HG02763 (cell line): ENCODE measurements at regions not wholly inside any gene's neighbourhood (a gene's known extent, or its start where the extent isn't known, plus 50 kb on each side); places are given as distances from the start of the nearest gene placed in this dataset.

ENCODE experiments used
- ATAC-seq: cut with Tn5 transposase; IDR thresholded peaks from one replicate; pipeline ENCODE4 v1.9.1; 2021; ENCODE audit warnings: mild to moderate bottlenecking, moderate library complexity; ENCODE audit not compliant: unreplicated experiment

DNA sequence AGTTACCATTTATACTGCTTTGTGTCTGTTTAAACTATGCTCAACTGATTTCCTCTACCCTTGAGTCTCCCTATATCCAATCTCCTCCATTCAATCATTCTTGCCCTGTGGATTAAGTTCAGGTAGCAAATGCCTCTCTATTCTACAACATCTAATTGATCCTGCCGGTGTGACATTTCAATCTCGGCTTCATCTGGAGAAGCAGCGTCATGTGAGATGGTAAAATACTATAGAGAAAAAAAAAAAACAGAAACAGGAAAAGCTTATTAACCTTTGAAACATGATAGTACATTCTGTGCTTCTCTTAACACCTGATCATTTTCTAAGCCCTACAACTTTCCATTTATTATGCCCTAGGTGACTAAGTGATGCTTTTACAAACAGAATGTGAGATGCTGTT lies 89.4 kb downstream of the KCTD12 start:
- no peak for ATAC-seq

- no peak for ATAC-seq
Measured at GRCh38 chr13:76795701-76796695, 90.2 kb downstream of the KCTD12 start.

DNA sequence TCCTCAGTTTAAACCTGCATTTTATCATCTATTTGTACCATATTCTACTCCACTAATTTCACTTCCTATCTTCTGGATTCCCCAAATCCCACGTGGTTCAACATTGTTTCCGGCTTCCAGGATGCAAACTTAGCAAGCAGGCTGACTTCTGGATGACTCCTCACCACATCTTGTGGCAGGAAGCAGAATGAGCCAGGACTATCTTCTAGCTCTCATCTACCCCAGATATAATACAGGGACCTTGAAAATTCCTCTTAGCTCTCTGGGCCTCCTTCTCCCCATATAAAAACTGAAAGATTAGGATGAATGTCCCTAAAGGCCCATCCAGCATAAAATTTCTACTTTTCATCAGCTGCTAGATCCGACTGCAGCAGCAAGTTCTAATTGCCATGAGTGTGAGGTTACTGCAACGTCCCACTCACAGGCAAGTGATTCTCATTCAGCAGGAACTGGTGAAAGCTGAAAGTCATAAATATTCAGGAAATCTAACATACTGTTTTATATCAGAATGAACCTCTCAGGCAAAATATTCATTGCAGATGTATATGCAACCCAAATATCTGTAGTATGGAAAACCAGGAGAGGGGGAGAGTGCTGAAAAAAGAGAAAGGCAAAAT lies 93.4 kb downstream of the KCTD12 start:
- no peak for ATAC-seq

DNA sequence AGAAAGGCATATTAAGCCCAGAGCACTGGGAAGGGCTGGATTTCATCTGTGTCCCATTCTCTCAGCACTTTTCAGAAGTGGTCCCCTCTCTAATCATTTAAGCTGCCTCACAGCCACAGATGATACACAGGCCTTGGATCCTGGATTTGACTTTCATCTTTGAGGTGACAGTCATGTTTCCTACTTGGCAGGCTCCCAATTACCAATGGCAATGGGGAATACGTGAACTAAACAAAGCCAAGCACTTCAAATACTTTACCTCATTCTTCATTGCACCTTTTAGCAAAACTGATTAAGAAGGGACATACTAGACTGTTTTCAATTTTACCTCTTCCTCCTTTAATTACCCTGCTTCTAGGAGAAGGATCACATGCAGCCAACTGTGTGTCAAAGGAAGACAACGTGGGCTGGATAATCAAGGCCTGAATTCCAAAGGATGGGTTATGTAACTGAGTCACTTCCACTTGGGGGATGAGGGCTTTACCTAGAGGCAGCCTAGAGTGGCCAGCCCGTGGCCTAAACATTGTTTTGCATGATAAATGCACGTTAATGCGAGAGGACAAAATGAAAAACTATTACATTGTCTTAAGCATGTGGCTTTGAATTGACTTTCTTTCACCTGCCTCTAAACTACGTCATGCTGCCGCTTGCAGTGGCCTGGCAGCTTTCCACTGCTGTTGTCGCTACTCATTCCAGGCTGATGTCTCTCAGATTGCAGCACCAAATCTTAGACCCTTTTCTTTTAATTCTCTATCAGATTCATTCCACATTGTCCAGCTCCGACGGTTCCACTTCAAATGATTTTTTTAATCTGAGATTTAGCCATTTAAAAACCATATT lies 95.0 kb downstream of the KCTD12 start:
- no peak for ATAC-seq

GRCh38 chr13:76790526-76790925 lies 95.7 kb downstream of the KCTD12 start:
- ATAC-seq = no peak

DNA sequence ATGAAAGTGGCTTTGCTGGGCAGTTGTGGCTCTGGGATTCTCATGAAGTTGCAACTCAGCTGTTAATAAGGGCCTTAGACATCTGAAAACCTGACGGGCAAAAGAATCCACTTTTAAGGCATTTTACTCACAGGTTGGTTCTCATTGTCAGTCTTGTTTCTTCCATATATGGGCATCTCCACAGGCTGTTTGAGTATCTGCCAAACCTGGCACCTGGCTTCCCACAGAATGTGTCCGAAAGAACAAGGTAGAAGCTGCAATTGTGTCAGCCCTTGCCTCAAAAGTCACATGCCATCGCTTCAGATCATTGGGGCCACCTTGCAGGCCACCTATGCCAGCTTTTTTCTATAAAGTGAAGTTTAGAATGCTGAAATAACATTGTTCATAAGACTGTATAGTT lies 102.4 kb downstream of the KCTD12 start:
- ATAC-seq = no peak

DNA sequence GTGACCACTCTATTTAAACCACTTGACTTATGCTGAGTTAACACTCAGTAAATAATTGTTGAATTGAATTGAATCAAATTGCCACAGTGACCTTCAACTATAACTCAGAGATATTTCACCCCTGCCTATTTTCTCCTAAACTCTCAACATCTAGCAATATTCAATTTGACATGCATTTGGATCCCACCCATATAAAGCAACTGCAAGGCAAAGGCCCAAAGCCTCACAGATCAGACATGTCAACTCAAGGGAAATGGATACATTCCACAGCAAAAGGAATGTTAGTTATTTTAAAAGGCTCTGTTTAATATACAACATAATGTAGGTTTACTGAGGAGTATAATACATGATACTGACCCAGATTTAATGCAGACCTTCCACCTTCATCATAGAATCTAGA lies 107.4 kb downstream of the KCTD12 start:
- no peak for ATAC-seq

DNA sequence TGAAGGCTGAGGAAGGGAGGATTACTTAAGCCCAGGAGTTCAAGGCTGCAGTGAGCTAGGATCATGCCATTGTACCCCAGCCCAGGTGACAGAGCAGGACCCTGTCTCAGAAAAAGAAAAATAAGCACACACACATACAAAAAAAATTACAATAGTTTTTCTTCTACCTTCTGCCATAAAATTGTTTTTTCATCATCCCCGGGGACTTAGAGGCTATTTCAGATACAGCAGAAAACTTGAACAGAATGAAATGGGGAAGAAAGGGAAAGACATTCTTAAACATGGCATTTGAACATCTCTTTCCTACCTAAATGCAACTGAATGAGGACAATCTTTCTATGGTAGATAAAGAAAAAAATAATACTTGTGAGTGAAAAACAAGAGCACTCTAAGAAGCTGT lies 109.1 kb downstream of the KCTD12 start:
- ATAC-seq = no peak

GRCh38 chr13:76775088-76775740 lies 111.0 kb downstream of the KCTD12 start:
- ATAC-seq = no peak

DNA sequence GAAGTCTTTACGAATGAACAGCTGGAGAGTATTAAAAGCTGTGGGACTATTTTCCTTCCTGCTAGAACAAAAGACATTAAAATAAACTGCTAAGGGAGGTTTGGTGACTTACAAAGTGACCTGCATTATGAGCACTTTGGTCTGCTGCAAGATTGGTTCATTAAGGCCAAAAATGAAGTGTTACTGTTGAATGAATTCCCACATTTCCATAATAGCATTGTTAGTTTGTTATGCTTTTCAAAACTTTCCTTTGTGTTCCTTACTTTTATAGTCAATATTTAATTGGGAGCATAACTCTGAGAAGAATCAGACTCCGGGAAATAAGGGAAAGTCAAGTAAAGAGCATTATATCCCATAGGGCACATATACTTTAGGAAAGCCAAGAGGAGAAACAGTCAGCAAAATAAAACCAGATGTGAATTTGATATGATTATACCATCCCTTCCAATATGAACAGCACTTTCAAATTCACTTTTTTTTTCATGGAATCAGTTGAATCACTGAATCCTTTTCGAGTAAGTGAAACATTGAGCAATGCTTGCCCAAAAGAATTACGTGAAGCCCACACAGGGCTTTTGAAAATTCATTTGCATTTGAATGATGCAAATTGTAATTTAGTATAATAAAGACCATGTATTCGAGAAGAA lies 112.6 kb downstream of the KCTD12 start:
- no peak for ATAC-seq

DNA sequence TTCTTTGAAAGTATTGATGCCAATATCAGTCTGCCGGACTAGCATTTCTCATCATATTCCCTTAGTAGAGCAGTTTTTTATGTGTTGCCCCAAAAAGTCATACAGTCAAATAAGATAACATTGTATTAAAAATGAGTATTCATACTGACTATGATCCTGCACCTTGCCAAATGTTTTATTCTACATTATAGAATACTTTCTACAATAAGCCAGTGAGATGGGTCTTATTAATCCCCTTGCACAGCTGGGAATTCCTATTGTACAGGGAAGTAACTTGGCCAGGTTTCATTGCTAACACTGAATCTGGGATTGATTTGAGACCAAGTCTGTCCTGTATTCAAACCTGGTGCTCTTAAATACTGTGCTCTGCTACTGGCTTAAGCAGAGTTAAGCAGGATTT lies 114.0 kb downstream of the KCTD12 start:
- no peak for ATAC-seq

DNA sequence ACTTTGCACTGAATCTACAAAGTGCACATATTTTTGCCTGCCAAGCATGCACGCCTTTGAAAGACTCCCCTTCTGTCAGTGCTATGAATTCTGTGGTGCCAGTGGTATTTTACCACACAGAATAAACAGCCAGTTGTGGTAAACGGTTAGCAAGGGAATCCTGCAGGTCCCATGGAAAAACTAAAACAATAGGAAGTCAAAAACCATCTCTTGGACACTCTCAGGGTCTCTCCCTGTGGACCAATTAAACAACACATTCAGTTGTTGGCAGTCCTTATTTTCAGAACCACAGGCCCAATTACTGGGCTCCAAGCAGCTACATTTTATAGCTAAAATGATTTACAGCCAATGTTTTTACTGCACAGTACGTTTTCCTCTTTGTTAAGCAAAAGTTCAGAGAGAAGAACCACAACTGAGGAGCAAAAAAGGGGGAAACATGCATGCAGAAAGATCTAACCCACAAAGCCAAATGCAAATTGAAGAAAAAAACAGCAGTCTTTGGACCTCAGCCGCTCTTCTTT lies 116.9 kb downstream of the KCTD12 start:
- ATAC-seq = no peak

- no peak for ATAC-seq
Measured at GRCh38 chr13:76768384-76768783, 117.8 kb downstream of the KCTD12 start.

- no peak for ATAC-seq
Measured at GRCh38 chr13:76764916-76765315, 121.3 kb downstream of the KCTD12 start.

GRCh38 chr13:76764429-76764828 lies 121.8 kb downstream of the KCTD12 start:
- ATAC-seq = no peak

- no peak for ATAC-seq
Measured at GRCh38 chr13:76762721-76763120, 123.5 kb downstream of the KCTD12 start.

DNA sequence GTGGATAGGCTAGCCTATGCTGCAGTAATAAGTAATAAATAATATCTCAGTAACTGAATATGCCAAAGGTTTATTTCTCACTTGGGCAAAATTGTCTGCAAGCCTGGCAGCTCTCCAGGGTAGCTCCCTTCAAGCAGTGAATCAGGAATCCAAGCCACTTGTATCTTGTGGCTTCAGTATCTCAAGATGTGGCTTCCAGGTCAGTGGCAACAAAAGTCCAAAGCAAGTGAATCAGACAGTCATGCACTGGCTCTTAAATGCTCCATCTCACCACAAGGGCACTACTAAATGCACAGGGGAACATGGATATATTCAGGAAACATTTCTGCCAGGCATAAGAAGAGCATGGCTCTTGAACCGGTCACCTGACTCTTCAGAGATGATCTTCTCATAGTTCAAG lies 126.3 kb downstream of the KCTD12 start:
- no peak for ATAC-seq

- no peak for ATAC-seq
Measured at GRCh38 chr13:76758738-76759137, 127.5 kb downstream of the KCTD12 start.

GRCh38 chr13:76758257-76758656 lies 127.9 kb downstream of the KCTD12 start:
- ATAC-seq = no peak

- no peak for ATAC-seq
Measured at GRCh38 chr13:76756451-76756850, 129.8 kb downstream of the KCTD12 start.
